ENCODE measurements at regions not wholly inside any gene's neighbourhood (a gene's known extent, or its start where the extent isn't known, plus 50 kb on each side); places are given as distances from the start of the nearest gene placed in this dataset.
A peak's percentile ranks its signal among the peaks of the same experiment; 100 is the strongest.

DNA sequence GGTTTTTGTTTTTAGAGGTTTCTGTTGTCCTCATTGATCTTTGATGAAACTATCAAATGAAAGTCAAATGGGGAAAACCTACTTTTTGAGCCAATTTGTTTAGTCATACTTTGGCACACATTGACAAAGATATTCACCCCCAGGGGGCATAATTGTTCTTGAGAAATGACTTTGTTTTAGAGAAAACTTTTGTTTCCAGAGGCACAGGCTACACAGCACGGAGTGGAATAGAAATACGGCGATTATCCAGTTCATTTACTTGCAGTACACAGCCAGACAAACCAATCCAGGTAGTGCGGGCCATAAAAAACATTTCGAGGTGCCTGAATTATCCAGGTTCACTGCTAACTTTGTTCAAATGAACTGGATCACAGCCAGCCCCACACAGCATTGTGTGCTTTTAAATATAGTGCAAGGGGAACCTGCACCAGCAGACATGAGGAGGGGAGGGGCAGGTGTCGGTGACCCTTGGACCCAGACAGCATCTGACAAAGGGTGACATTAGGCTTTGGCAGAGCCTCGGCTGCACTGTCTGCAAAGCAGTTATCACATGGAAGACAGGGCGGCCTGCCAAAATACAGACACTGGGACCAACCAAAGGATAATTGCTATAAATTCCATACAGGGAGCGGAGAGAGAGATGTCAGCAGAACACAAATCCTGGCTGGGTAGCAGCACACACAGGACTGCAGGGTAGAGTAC, 179.6 kb upstream of the NOCT start:
- FAIRE-seq, result no peak
- DNase-seq (ENCODE audit: insufficient read length, low spot score), result no peak
- TF ChIP-seq, protein P1, sequence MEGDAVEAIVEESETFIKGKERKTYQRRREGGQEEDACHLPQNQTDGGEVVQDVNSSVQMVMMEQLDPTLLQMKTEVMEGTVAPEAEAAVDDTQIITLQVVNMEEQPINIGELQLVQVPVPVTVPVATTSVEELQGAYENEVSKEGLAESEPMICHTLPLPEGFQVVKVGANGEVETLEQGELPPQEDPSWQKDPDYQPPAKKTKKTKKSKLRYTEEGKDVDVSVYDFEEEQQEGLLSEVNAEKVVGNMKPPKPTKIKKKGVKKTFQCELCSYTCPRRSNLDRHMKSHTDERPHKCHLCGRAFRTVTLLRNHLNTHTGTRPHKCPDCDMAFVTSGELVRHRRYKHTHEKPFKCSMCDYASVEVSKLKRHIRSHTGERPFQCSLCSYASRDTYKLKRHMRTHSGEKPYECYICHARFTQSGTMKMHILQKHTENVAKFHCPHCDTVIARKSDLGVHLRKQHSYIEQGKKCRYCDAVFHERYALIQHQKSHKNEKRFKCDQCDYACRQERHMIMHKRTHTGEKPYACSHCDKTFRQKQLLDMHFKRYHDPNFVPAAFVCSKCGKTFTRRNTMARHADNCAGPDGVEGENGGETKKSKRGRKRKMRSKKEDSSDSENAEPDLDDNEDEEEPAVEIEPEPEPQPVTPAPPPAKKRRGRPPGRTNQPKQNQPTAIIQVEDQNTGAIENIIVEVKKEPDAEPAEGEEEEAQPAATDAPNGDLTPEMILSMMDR (IDR thresholded peaks at IDR 0.05; ENCODE audit: insufficient read depth, missing control alignments), result peak; percentile 18

DNA sequence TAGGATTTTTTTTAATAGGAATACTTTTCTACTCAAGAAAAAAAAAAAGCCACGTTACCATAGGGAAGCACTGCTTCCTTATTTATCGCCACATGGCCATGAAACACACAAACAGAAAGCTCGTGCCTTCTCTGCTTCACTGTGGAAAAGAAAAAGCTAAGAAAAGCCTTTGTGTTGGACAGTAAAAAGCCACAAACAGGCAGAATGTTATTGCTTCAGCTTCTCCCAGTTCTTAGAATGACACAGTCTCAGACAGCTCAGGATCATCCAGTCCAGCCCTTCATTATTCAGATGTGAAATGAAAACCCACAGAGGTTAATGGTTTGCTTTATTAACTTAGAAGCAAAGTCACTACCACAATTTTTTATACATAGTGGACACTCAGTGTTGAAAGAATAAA, 181.6 kb upstream of the NOCT start:
- no peak for FAIRE-seq
- TF ChIP-seq, protein P1 (IDR thresholded peaks at IDR 0.05; ENCODE audit: insufficient read depth, missing control alignments), result no peak
- no peak for DNase-seq (ENCODE audit: insufficient read length, low spot score)

DNA sequence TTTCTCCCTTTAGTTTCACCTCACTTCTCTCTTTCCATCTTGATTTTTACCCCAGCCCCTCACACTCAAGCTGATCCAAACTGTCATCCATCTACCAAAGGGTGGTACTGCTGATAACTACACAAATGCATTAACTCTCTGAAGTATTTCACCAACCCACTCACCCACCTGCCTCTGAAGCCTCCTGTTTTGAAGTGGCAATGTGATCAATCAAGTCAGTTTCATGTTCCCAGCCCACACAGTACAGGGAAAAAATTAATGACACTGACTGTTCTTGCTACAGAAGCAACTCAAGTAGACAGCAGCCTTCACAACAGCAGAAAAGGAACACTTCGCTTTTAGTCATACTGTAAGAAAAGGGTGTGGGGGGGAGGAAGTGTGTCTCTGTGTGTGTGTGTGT, 183.0 kb upstream of the NOCT start:
- DNase-seq (ENCODE audit: insufficient read length, low spot score), result no peak
- no peak for FAIRE-seq
- TF ChIP-seq, protein P1 (IDR thresholded peaks at IDR 0.05; ENCODE audit: insufficient read depth, missing control alignments), result no peak

DNA sequence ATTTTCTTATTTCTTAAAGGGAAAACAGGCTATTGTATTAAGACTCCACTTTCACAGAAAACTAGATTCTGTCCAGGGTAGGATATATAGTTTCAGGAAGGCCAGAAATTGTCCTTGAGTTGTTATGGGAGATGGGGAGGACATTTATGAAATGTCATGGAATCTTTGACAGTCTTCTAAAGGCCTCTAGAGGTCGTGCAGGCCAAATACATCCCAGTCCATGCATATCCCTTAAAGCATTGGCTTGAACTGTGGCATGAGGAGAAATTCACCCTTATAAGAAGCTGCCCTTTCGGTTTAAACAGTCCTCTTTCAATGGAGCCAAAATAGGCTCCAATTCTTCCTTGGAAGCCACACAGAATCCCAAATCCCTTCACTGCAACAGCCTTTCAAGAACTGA, 183.6 kb upstream of the NOCT start:
- TF ChIP-seq, protein P1 (IDR thresholded peaks at IDR 0.05; ENCODE audit: insufficient read depth, missing control alignments), result no peak
- no peak for FAIRE-seq
- no peak for DNase-seq (ENCODE audit: insufficient read length, low spot score)

DNA sequence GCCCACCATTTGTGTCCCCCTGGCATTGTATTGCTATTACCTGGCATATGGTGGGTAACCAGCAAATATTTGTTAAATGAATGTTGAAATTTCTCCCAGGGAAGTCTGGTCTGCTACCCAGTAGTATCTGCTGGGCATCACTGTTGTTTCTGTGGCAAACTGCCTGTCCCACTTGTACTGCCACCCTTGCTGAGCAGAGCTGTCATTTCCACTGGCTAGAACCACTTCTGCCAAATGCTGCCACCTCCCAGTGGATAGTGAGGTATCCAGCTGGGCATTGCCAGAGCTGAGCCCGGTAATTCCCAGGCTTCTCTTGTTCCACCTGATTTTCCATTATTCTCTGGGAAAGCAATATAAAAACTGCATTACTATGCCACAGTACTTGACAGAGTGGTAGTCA, 186.7 kb upstream of the NOCT start:
- FAIRE-seq (no peak), DNase-seq (ENCODE audit: insufficient read length, low spot score) (no peak)
- TF ChIP-seq, protein P1 (IDR thresholded peaks at IDR 0.05; ENCODE audit: insufficient read depth, missing control alignments), result no peak

DNA sequence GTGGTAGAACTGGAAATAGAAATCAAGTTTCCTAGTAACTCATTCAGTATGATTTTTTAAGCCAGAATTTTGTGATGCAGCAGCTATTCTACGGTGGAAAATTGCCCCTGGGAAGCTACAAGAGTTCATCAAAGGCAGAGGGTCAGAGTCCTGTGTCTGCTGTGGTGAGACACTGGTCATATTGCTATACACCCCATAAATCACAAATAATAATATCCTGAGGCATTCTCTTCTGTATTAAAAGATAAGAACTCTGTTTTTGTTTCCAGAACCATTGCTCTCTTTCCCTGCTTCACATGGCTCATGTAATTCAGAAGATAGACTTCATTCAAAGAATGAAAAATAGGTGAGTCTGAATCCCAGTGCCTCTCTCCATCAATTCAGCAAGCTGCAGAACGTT, 188.8 kb upstream of the NOCT start:
- FAIRE-seq (no peak), DNase-seq (ENCODE audit: insufficient read length, low spot score) (no peak)
- TF ChIP-seq, protein P1 (IDR thresholded peaks at IDR 0.05; ENCODE audit: insufficient read depth, missing control alignments), result no peak

DNA sequence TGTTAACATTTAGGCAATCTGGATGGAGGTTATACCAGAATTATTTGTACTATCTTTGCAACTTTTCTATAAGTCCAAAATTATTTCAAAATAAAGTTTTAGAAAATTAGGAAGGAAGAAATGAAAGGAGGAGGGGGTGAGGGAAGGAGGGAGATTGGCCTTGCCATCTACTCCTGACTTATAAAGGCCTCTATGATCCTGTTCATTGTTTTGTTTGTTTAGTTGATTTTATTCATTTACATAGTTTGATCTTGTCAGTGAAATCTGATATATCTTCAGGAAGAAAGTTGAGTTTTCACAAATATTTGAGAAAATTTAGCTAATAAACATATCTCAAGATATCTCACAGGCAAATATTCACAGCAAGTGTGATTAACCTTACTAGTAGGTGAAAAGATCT, 189.3 kb upstream of the NOCT start:
- TF ChIP-seq, protein P1 (IDR thresholded peaks at IDR 0.05; ENCODE audit: insufficient read depth, missing control alignments), result no peak
- FAIRE-seq (no peak), DNase-seq (ENCODE audit: insufficient read length, low spot score) (no peak)
